OCI-LY7 (cell line): ENCODE measurements at regions not wholly inside any gene's neighbourhood (a gene's known extent, or its start where the extent isn't known, plus 50 kb on each side); places are given as distances from the start of the nearest gene placed in this dataset.

ENCODE experiments used
- CTCF ChIP-seq: fragments of 200-600 bp; sonication (generic); conservative IDR thresholded peaks from 2 replicates; pipeline ENCODE4 v1.5.1; 2014; ENCODE audit warnings: mild to moderate bottlenecking, antibody characterized with exemption, low read length, moderate library complexity, mixed read lengths
- EZH2phosphoT487 ChIP-seq: fragments of 200-600 bp; sonication (generic); IDR thresholded peaks from 2 replicates; pipeline ENCODE4 v1.6.1; 2018; ENCODE audit warnings: low read depth, borderline replicate concordance, mild to moderate bottlenecking, mixed run types, antibody characterized with exemption, low read length, moderate library complexity, mixed read lengths

- TF ChIP-seq CTCF (no peak), EZH2phosphoT487 (no peak)
Measured at GRCh38 chr13:97570442-97570841, 136.5 kb downstream of the RAP2A start.
